Effector memory CD8-positive, alpha-beta T cell (primary cell): ENCODE measurements at regions not wholly inside any gene's neighbourhood (a gene's known extent, or its start where the extent isn't known, plus 50 kb on each side); places are given as distances from the start of the nearest gene placed in this dataset.

Experiments
- ATAC-seq: fragments of 150-1000 bp; cut with Tn5 transposase; replicated peaks from 2 replicates; pipeline ENCODE4 v1.10.0; 2021; ENCODE audit warnings: mild to moderate bottlenecking, moderate library complexity
- DNase-seq, 3 experiments: peaks; one replicate each; pipeline ENCODE4 v3.0.0; 2021
- H3K27ac Mint-ChIP-seq, 2 donors: one replicate each; pipeline ENCODE4 v1.8.0; 2022; ENCODE audit warnings: mild to moderate bottlenecking in 2 of 2, mixed read lengths in 2 of 2, moderate library complexity in 2 of 2
- H3K27me3 Mint-ChIP-seq, 2 donors: one replicate each; pipeline ENCODE4 v1.8.0; 2022; ENCODE audit warnings: mixed read lengths in 2 of 2
- H3K36me3 Mint-ChIP-seq: one replicate; pipeline ENCODE4 v1.8.0; 2022; ENCODE audit warnings: mild to moderate bottlenecking, moderate library complexity, mixed read lengths; ENCODE audit not compliant: insufficient read depth
- H3K4me1 Mint-ChIP-seq, 2 donors: one replicate each; pipeline ENCODE4 v1.8.0; 2022; ENCODE audit warnings: low read depth in 2 of 2, mixed read lengths in 2 of 2
- H3K4me3 Mint-ChIP-seq, 2 donors: one replicate each; pipeline ENCODE4 v1.8.0; 2022; ENCODE audit warnings: mild to moderate bottlenecking in 2 of 2, mixed read lengths in 2 of 2, moderate library complexity in 2 of 2
- H3K9me3 Mint-ChIP-seq, 2 donors: one replicate each; pipeline ENCODE4 v1.8.0; 2022; ENCODE audit warnings: mixed read lengths in 2 of 2

DNA sequence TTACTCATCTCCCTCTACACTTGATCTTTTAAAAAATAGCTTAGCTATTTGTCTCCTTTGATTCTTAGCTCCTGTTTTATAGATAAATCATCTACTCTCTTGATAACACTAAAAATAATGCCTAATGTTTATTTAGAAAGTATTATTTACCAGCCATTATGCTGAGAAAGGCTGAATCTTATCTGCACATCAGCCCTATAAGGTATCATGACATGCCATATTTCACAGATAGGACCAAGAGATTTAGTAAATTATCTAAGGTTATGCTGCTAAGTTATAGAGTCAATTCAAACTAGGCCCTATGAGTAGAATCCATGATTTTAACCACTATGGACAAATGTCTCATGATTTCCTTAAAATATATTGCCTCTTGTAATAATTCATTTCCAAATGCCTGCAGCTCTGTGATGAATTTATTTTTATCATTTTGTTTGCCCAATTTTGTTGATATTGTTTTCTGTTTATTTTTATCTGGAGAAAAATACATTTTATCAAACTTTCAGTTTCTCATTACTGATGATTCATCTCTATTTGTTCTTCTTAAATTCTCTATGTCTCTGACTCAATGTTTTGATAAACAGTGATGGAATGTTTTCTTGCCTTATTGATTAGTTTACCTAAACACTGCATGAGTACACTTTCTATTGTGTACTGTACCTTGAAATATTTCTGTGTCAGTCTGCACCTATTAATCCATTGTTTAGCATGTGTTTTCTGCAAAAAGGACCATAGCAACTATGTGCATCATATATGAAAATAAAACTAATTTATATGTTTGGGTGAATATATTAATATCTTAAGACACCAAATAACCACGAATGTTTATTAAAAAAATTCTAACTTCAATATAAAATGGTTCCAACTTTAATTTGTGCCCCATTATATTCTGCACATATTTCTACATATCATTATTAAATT lies 300.8 kb downstream of the CDH9 start:
- Mint-ChIP-seq H3K4me3 (no peak overlapping the region), H3K27ac (no peak overlapping the region), H3K36me3 (no peaks in the 10 kb centered on the region), H3K4me1 (no peaks in the 10 kb centered on the region), H3K27me3 (no peaks in the 10 kb centered on the region), H3K9me3 (peaks cover 0 to 6% of the 10 kb centered on the region in 2 donors)
- ATAC-seq (no peak), DNase-seq (no peak)

DNA sequence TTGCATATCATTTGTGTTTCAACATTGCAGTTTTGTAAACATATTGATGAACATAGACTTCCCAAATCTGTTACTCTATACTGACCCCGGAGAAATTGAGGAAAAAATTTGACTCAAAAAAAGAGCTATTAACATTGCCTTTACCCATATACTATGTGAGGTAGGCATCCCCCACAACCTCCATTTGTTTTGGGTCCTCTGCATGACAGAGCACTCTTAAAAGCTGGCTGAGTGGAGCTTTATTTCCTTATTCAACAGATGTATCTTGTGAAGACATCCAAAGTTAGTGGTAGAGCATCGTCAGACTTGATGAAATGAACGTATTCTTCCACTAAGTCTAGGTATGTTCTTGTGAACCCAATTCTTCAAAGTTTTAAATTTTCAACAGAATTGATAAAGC lies 310.5 kb downstream of the CDH9 start:
- no peak for ATAC-seq
- H3K9me3 Mint-ChIP-seq: peaks cover 10 to 28% of the 10 kb centered on the region in 2 donors
- no peaks in the 10 kb centered on the region for H3K36me3 Mint-ChIP-seq
- no peak overlapping the region for H3K27ac Mint-ChIP-seq
- no peak overlapping the region for H3K4me3 Mint-ChIP-seq
- no peaks in the 10 kb centered on the region for H3K27me3 Mint-ChIP-seq
- DNase-seq: no peak
- H3K4me1 Mint-ChIP-seq: no peaks in the 10 kb centered on the region

DNA sequence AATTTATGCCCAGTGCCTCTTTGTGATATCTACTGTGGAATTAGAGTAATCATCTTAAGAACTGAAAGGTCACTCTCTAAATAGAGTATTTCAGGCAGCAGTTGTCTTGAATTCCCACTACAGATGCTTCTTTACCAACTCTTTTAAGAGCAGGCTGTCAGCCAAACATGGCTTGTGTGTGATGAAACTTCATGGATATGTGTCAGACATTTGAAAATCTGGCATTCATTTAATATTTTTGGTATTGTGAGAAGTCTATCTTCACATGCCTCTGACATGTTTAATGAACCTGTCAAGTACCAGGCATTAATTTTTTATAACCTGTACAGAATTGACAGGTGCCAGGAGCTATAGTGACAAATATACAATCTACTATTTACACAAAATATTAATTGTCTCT lies 318.6 kb downstream of the CDH9 start:
- peaks cover 4% of the 10 kb centered on the region for H3K36me3 Mint-ChIP-seq
- ATAC-seq: no peak

DNA sequence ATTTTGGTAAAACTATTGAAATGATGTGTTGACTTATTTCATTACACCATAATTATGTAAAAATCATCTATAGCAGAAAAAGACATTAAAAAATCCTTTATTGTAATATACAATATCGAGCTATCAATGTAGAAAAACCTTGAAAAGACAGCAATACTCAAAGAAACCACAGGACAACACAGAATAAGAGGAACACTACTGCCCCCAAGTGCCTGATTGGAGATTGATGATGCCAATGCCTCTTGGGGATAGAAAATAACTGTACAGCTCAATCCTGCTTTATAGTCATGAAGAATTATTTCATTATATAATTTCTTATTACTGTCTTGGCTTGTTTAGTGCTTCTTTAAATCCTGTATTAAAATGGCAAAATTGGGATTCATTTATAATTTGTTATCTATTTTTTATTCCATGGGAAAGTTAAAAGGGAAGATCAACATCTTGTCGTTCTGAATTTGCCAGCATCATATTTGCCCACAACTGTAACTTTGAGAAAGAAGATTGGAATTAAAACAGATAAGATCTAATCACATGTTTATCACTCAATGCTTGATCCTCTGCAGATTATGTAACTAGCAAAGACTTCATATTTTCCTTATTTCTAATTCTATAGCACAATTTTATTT lies 337.5 kb downstream of the CDH9 start:
- ATAC-seq: no peak
- Mint-ChIP-seq H3K9me3 (no peaks in the 10 kb centered on the region), H3K4me3 (no peak overlapping the region), H3K27me3 (no peaks in the 10 kb centered on the region), H3K27ac (no peak overlapping the region), H3K4me1 (no peaks in the 10 kb centered on the region), H3K36me3 (no peaks in the 10 kb centered on the region)
- no peak for DNase-seq

More for the DNA sequence above, 318.6 kb downstream of the CDH9 start:
- DNase-seq: no peak
- no peaks in the 10 kb centered on the region for H3K27me3 Mint-ChIP-seq
- H3K4me1 Mint-ChIP-seq: no peaks in the 10 kb centered on the region
- no peak overlapping the region for H3K27ac Mint-ChIP-seq
- no peak overlapping the region for H3K4me3 Mint-ChIP-seq
- H3K9me3 Mint-ChIP-seq: peaks cover 14 to 18% of the 10 kb centered on the region in 2 donors

DNA sequence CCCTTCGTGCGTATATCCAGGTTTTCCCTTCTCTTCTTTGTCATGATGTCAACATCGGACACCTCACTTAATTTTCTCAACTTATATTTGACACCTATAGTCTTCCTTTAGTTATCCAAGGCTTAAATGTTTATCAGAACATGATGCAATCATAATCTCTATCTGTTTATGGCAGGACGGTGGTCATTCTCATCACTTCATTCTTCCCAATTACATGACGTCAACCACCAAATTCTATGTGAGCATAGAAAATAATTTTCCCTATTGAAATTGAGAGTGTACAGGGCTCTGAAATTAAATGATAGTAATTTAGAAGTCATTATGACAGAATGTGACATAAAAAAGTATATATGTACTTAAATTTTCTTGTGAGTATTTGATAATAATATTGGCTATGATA lies 345.4 kb downstream of the CDH9 start:
- H3K4me3 Mint-ChIP-seq: no peak overlapping the region

DNA sequence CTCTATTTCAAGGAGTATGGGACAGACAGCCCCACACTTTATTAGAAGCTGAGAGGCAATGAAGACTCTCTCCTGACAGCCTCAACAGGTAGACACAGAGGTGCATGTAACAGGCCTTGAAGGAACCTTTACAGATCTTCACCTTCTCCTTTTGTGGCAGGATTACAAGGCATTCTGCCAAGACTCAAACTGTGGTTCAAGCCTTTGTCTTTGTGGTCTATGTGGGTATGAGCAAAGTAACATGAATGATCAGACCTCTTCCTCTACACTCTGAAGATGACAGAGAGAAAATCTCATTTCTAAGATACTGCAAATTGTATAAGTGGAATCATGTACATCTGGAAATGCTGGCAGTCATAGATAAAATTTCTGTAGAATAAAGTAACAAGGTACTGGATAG lies 346.9 kb downstream of the CDH9 start:
- H3K27me3 Mint-ChIP-seq: no peaks in the 10 kb centered on the region
- H3K4me1 Mint-ChIP-seq: no peaks in the 10 kb centered on the region
- ATAC-seq (no peak), DNase-seq (no peak)
- no peak overlapping the region for H3K4me3 Mint-ChIP-seq
- peaks cover 12 to 20% of the 10 kb centered on the region in 2 donors for H3K9me3 Mint-ChIP-seq
- no peak overlapping the region for H3K27ac Mint-ChIP-seq
- no peaks in the 10 kb centered on the region for H3K36me3 Mint-ChIP-seq

More for the DNA sequence above, 345.4 kb downstream of the CDH9 start:
- H3K4me1 Mint-ChIP-seq: no peaks in the 10 kb centered on the region
- no peak overlapping the region for H3K27ac Mint-ChIP-seq
- no peaks in the 10 kb centered on the region for H3K27me3 Mint-ChIP-seq
- no peaks in the 10 kb centered on the region for H3K36me3 Mint-ChIP-seq
- no peak for ATAC-seq
- H3K9me3 Mint-ChIP-seq: peaks cover 12 to 20% of the 10 kb centered on the region in 2 donors
- DNase-seq: no peak

DNA sequence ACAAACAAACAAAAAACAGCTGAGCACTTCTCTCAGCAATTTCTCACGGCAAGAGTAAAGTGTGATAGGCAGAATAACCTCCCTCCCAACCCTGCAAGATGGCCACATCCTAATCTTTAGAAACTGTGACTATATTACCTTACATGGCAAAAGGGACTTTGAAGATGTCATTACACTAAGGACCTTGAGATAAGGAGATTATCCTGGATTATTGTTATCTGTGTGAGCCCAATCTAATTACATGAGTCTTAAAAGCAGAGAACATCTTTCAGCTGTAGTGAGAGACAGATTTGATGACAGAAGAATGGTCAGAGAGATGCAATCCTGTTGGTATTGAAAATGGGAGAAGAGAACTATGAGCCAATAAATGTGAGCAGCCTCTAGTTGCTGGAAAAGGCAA lies 347.9 kb downstream of the CDH9 start:
- no peak for ATAC-seq
- Mint-ChIP-seq H3K27me3 (no peaks in the 10 kb centered on the region), H3K4me1 (no peaks in the 10 kb centered on the region), H3K9me3 (peaks cover 12 to 17% of the 10 kb centered on the region in 2 donors), H3K36me3 (no peaks in the 10 kb centered on the region), H3K27ac (no peak overlapping the region), H3K4me3 (no peak overlapping the region)
- no peak for DNase-seq

DNA sequence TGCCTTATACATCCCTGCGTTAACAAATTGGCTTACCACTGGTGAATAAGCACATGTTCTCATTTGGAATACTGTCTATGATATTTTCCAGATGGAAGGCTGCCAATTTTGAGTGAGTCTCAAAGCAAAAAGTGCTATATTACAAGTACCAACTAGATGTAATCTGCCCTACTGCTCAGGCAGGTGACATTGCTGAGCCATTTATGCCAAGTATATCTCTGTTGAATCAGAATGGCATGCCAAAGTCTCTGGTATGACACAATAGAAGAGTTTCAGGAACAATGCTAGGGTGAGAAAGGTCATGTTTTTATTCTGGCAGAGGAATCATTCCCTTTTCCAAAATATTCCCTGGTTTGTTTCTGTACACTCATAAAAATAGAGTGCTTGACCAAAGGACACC lies 356.5 kb downstream of the CDH9 start:
- DNase-seq: no peak
- no peak for ATAC-seq
- no peak overlapping the region for H3K27ac Mint-ChIP-seq

DNA sequence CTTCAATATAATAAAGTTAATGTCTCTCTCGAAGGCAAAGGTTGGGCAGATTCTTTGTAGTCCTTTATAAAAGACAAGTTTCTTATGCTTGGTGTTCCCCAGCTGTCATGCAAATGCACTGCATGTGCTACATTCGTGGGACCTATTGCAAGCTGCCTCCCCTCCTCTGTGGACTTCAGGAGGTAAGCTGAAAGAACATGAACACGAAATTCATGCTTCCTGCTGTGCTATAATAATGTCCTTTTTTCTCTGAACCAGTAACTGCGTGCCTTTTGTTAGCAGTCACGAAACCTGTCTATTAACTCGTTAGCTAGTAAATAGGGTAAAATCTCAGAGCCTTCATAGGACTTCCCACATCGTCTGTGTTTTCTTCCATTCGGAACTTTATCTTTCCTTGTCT lies 363.5 kb downstream of the CDH9 start:
- no peaks in the 10 kb centered on the region for H3K4me1 Mint-ChIP-seq
- H3K27ac Mint-ChIP-seq: no peak overlapping the region
- ATAC-seq (no peak), DNase-seq (no peak)
- H3K27me3 Mint-ChIP-seq: no peaks in the 10 kb centered on the region
- H3K4me3 Mint-ChIP-seq: no peak overlapping the region
- H3K36me3 Mint-ChIP-seq: no peaks in the 10 kb centered on the region
- peaks cover 4 to 12% of the 10 kb centered on the region in 2 donors for H3K9me3 Mint-ChIP-seq

More for the DNA sequence above, 356.5 kb downstream of the CDH9 start:
- H3K4me1 Mint-ChIP-seq: no peaks in the 10 kb centered on the region
- H3K4me3 Mint-ChIP-seq: no peak overlapping the region
- peaks cover 8 to 9% of the 10 kb centered on the region in 2 donors for H3K9me3 Mint-ChIP-seq
- H3K27me3 Mint-ChIP-seq: no peaks in the 10 kb centered on the region
- no peaks in the 10 kb centered on the region for H3K36me3 Mint-ChIP-seq

DNA sequence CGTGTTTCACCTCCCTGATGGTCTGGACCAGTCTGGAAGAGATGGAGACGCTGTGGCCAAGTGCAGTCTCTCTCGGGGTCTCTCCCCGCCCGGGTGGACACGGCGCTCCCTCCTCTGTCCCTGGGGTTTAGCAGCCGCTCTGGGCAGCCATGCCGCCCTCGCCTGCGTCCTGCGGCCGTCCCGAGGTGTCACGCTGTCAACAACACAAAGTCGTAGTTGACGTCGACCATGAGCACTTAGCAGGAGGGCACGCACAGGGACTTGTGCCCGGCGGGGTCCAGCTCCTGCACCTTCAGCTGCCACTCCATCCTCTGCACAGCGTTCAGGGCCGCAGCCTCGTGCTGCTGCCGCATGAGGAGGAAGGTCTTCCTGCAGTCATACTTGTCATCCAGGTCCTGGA lies 368.9 kb downstream of the CDH9 start:
- no peak for DNase-seq
- no peak overlapping the region for H3K27ac Mint-ChIP-seq
- peaks cover 4 to 12% of the 10 kb centered on the region in 2 donors for H3K9me3 Mint-ChIP-seq
- H3K4me1 Mint-ChIP-seq: no peaks in the 10 kb centered on the region
- no peak for ATAC-seq
- H3K27me3 Mint-ChIP-seq: no peaks in the 10 kb centered on the region
- H3K4me3 Mint-ChIP-seq: no peak overlapping the region
- H3K36me3 Mint-ChIP-seq: no peaks in the 10 kb centered on the region

DNA sequence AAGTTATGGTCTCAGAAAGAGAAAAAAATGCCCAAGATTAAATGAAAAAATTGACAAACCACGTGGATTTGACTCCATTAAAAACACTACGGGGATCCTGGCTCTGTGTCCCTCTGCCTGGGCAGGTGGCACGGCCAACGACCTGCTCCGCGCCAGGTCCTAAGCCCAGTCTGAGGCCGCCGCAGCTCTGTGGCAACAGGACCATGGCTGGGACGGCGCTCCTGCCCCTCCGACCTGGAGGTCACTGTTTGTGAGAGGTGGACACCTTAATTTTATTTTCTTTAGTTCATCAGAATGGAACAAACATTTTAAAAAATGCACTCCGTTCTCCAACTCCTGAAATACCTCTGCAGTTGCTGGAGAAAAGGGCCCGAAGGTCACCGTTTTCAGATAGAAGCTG lies 369.4 kb downstream of the CDH9 start:
- H3K27me3 Mint-ChIP-seq: no peaks in the 10 kb centered on the region
- H3K9me3 Mint-ChIP-seq: peaks cover 6 to 12% of the 10 kb centered on the region in 2 donors
- no peak overlapping the region for H3K4me3 Mint-ChIP-seq

DNA sequence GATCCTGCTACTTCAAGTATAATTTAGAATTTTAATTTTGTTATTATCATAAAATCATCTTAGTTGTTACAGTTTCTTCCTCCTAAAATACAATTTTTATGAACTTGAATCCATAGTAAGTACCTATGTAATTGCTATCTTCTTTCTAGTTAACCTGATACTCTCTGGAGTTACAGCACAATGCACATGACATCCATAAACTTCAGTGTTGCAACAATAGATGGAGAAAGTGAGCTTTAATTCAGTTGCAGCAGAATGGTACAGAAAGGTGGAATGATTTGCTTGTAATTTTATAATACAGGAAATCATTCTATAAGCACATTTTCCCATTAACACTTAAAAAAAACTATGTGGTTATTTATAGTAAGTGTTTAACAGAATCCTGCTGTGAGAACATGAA lies 372.0 kb downstream of the CDH9 start:
- DNase-seq (no peak), ATAC-seq (no peak)
- Mint-ChIP-seq H3K27ac (no peak overlapping the region), H3K9me3 (peaks cover 0 to 3% of the 10 kb centered on the region in 2 donors), H3K4me3 (no peak overlapping the region), H3K27me3 (no peaks in the 10 kb centered on the region), H3K36me3 (no peaks in the 10 kb centered on the region), H3K4me1 (no peaks in the 10 kb centered on the region)

More for the DNA sequence above, 369.4 kb downstream of the CDH9 start:
- no peaks in the 10 kb centered on the region for H3K4me1 Mint-ChIP-seq
- ATAC-seq (no peak), DNase-seq (no peak)
- H3K27ac Mint-ChIP-seq: no peak overlapping the region
- no peaks in the 10 kb centered on the region for H3K36me3 Mint-ChIP-seq

DNA sequence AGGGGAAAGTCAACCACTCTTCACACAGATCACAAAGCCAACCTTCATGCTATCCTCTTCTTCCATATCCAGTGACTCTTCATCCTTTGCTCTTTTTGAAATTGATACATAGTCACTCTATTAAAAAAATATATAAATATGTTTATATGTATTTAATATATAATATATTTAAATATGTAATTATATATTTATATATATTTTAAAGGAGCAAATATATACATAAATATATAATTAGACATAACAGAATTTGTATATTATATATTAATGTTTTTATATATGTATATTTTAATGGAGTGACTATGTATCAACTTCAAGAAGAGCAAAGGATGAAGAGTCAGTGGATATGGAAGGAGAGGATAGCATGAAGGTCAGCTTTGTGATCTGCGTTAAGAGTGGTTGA lies 374.9 kb downstream of the CDH9 start:
- Mint-ChIP-seq H3K4me1 (no peaks in the 10 kb centered on the region), H3K27me3 (no peaks in the 10 kb centered on the region), H3K27ac (no peak overlapping the region), H3K9me3 (peaks cover 0 to 6% of the 10 kb centered on the region in 2 donors), H3K4me3 (no peak overlapping the region), H3K36me3 (no peaks in the 10 kb centered on the region)
- no peak for DNase-seq
- no peak for ATAC-seq

DNA sequence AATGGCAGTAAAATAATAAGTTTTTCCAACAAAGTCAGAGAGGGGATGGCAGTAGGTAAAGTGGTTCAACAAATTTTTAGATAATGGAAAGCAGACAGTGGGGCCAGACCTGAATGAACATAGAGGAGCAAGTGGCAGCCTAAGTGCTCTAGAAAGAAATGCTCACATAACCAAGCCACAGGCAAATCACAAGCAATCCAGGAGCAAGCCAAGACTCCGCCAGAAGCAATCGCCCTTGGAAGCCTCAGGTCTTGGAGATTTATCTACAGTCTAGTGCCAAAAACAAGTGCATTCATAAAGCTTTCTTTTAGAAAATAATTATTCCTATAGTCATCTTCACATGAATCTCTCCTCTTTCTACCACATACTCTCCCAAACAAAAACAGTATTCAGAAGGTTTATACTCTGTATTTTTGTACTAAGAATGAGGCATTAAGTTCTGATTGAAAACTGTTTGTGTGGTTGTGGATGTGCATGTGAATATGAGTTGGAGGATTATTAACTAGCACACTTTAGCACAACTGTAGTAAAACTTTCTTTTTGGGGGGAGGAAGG lies 375.5 kb downstream of the CDH9 start:
- Mint-ChIP-seq H3K27ac (no peak overlapping the region), H3K27me3 (no peaks in the 10 kb centered on the region), H3K4me1 (no peaks in the 10 kb centered on the region), H3K9me3 (peaks cover under 1 to 6% of the 10 kb centered on the region in 2 donors), H3K36me3 (no peaks in the 10 kb centered on the region), H3K4me3 (no peak overlapping the region)
- DNase-seq: no peak
- no peak for ATAC-seq
